ENCODE measurements at regions not wholly inside any gene's neighbourhood (a gene's known extent, or its start where the extent isn't known, plus 50 kb on each side); places are given as distances from the start of the nearest gene placed in this dataset.

DNA sequence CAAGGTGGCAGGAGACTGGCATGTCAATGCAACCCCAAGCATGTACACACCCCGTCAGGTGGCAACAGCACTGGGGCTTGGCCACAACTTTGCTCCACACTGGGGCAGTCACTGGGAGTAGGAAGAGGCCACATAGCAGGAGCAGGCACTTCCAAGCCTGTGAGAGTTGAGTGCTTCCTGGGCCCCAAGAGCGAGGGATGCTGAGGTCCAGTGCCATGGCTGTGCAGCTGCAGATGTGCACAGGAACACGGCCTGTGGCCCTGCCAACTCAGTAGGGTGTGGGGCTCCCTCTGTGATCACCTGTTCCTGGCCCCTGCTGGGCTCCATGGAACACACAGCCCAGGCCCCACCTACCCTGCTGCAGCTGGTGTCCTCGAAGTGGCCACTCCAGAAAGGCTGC is 932.8 kb upstream of the SORCS1 start:
- Histone ChIP-seq H3K79me2 (ENCODE audit: control insufficient read depth in 1 of 2, insufficient read depth in 2 of 2, low read length in 2 of 2) (no peaks in the 10 kb centered on the region), H3K4me2 (ENCODE audit: insufficient read depth in 1 of 2, low read depth in 2 of 2, low read length in 2 of 2) (no peak overlapping the region), H3K27ac (ENCODE audit: low read depth, low read length) (no peak overlapping the region), H3K14ac (ENCODE audit: insufficient read length) (no peak overlapping the region), H3K4me1 (replicated peaks in 1 of 4; ENCODE audit: control insufficient read depth in 3 of 4, insufficient read depth in 4 of 4, low read length in 3 of 4) (no peaks in the 10 kb centered on the region), H3K23ac (ENCODE audit: insufficient read length) (no peak overlapping the region), H2BK15ac (ENCODE audit: low read length) (no peak overlapping the region), H3K27me3 (replicated peaks in 1 of 4; ENCODE audit: control insufficient read depth in 3 of 4, extremely low read depth in 1 of 4, insufficient read depth in 3 of 4, low read length in 3 of 4) (no peaks in the 10 kb centered on the region), H4K5ac (ENCODE audit: insufficient read length, low read depth, low read length) (no peak overlapping the region), H3K9ac (replicated peaks in 1 of 4; ENCODE audit: extremely low read depth in 1 of 4, low read depth in 3 of 4, low read length in 3 of 4) (no peak overlapping the region), H4K8ac (ENCODE audit: extremely low read depth, insufficient read depth, low read length) (peak overlapping the region; percentile 46; the same call in 1 of the 2 replicates), H2BK12ac (ENCODE audit: low read depth, low read length) (no peak overlapping the region), H2BK20ac (ENCODE audit: low read length) (no peak overlapping the region), H4K91ac (replicated peaks; ENCODE audit: insufficient read length, low read length) (no peak overlapping the region), H2BK120ac (replicated peaks; ENCODE audit: low read depth, low read length) (no peak overlapping the region), H3K79me1 (ENCODE audit: low read depth, low read length) (no peaks in the 10 kb centered on the region), H2BK5ac (ENCODE audit: low read depth, low read length) (no peak overlapping the region), H2AFZ (ENCODE audit: low read length) (peak overlapping the region; percentile 85; the same call in 1 of the 2 replicates), H2AK5ac (ENCODE audit: low read depth, low read length) (no peak overlapping the region), H3K36me3 (ENCODE audit: control insufficient read depth in 2 of 4, insufficient read depth in 4 of 4, low read length in 3 of 4) (no peaks in the 10 kb centered on the region), H3K23me2 (ENCODE audit: low read depth, low read length) (no peaks in the 10 kb centered on the region), H4K20me1 (replicated peaks in 1 of 2; ENCODE audit: control insufficient read depth in 1 of 2, insufficient read depth in 2 of 2, low read length in 2 of 2) (no peaks in the 10 kb centered on the region), H3K18ac (ENCODE audit: extremely low read depth, low read length) (no peak overlapping the region), H3K4ac (replicated peaks; ENCODE audit: insufficient read length, low read depth, low read length) (no peak overlapping the region), H3K9me3 (ENCODE audit: insufficient read depth in 2 of 2, low read depth in 1 of 2, low read length in 1 of 2) (no peaks in the 10 kb centered on the region), H3K56ac (replicated peaks; ENCODE audit: insufficient read length, low read depth, low read length) (no peak overlapping the region), H3K4me3 (ENCODE audit: extremely low read depth in 1 of 4, insufficient read depth in 2 of 4, low read depth in 3 of 4, low read length in 4 of 4) (no peak overlapping the region)
- FAIRE-seq (no peak), DNase-seq (ENCODE audit: low read depth in 1 of 2, low spot score in 2 of 2) (no peak)
- 82% methylated on average over 4 of the region's 4 CpGs; no CpG with 5 or more reads in 1 of the 2 experiments for WGBS, 2 experiments (ENCODE audit: extremely low coverage in 1 of 2, insufficient coverage in 1 of 2, insufficient read length in 1 of 2, insufficient replicate concordance in 2 of 2, low coverage in 1 of 2, low lambda C conversion rate in 2 of 2, missing lambda C conversion rate in 1 of 2)
- CTCF ChIA-PET (ENCODE audit: partially characterized antibody): no interaction called here
- POLR2A ChIA-PET (ENCODE audit: partially characterized antibody): no interaction called here
- TF ChIP-seq SAP30 (IDR thresholded peaks at IDR 0.05; ENCODE audit: insufficient read depth, insufficient replicate concordance, low read length) (no peak), SIRT6 (IDR thresholded peaks at IDR 0.05; ENCODE audit: low read length) (no peak), SRF (IDR thresholded peaks at IDR 0.05; ENCODE audit: low read depth, low read length) (no peak), SP4 (IDR thresholded peaks at IDR 0.05; ENCODE audit: low read length) (no peak), JUND (IDR thresholded peaks at IDR 0.05; ENCODE audit: low read length) (no peak), YY1 (IDR thresholded peaks at IDR 0.05; ENCODE audit: low read depth, low read length) (no peak), GABPA (IDR thresholded peaks at IDR 0.05; ENCODE audit: borderline replicate concordance, insufficient read depth, low read length) (no peak), SIX5 (IDR thresholded peaks at IDR 0.05; ENCODE audit: low read depth, low read length) (no peak), MAX (IDR thresholded peaks at IDR 0.05) (no peak), TBP (IDR thresholded peaks at IDR 0.05; ENCODE audit: low read depth, low read length) (no peak), KDM1A (IDR thresholded peaks at IDR 0.05; ENCODE audit: borderline replicate concordance, low read length) (no peak), RBBP5 (IDR thresholded peaks at IDR 0.05; ENCODE audit: borderline replicate concordance, low read depth, low read length) (no peak), KDM5A (IDR thresholded peaks at IDR 0.05; ENCODE audit: low read length) (no peak), ASH2L (IDR thresholded peaks at IDR 0.05; ENCODE audit: low read length) (no peak)
- TF ChIP-seq, protein P1, sequence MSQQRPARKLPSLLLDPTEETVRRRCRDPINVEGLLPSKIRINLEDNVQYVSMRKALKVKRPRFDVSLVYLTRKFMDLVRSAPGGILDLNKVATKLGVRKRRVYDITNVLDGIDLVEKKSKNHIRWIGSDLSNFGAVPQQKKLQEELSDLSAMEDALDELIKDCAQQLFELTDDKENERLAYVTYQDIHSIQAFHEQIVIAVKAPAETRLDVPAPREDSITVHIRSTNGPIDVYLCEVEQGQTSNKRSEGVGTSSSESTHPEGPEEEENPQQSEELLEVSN (IDR thresholded peaks at IDR 0.05): no peak
